Retinal pigment epithelial cell (primary cell): ENCODE measurements at regions not wholly inside any gene's neighbourhood (a gene's known extent, or its start where the extent isn't known, plus 50 kb on each side); places are given as distances from the start of the nearest gene placed in this dataset.

ENCODE experiments used
- DNase-seq: peaks from one replicate; pipeline ENCODE4 v3.0.0-alpha.2; 2010; ENCODE audit warnings: low read depth
- H3K4me3 ChIP-seq: 2 replicates; pipeline ENCODE4 v1.5.1; 2011; ENCODE audit warnings: mild to moderate bottlenecking, low read length, control low read depth, moderate library complexity
- TF ChIP-seq, protein P1 (sequence below): conservative IDR thresholded peaks from 2 replicates; pipeline ENCODE4 v1.5.1; 2011; ENCODE audit warnings: low read depth, low read length, control low read depth, inconsistent platforms

DNA sequence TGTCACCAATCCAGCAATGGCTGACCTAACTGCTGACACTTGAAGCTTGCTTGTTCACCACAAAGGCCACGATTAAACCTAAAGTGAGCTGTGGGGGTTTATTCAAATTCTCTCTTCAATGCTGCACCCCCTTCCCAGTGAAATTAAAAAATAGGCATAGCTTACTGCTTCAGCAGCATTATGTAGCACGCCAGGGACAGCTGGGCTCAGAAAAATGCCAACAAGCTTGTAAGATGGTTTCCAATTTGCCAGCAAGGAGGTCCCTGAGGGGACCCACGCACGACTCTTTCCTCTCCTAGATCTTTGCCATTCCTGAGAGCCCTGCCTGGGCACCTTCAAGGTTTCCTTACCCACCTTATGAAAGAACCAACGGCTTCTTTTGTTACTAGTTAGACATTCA, 113.5 kb upstream of the CDH4 start:
- TF ChIP-seq, protein P1, sequence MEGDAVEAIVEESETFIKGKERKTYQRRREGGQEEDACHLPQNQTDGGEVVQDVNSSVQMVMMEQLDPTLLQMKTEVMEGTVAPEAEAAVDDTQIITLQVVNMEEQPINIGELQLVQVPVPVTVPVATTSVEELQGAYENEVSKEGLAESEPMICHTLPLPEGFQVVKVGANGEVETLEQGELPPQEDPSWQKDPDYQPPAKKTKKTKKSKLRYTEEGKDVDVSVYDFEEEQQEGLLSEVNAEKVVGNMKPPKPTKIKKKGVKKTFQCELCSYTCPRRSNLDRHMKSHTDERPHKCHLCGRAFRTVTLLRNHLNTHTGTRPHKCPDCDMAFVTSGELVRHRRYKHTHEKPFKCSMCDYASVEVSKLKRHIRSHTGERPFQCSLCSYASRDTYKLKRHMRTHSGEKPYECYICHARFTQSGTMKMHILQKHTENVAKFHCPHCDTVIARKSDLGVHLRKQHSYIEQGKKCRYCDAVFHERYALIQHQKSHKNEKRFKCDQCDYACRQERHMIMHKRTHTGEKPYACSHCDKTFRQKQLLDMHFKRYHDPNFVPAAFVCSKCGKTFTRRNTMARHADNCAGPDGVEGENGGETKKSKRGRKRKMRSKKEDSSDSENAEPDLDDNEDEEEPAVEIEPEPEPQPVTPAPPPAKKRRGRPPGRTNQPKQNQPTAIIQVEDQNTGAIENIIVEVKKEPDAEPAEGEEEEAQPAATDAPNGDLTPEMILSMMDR, result no peak
- DNase-seq, result no peak
- no peak overlapping the region for H3K4me3 ChIP-seq

DNA sequence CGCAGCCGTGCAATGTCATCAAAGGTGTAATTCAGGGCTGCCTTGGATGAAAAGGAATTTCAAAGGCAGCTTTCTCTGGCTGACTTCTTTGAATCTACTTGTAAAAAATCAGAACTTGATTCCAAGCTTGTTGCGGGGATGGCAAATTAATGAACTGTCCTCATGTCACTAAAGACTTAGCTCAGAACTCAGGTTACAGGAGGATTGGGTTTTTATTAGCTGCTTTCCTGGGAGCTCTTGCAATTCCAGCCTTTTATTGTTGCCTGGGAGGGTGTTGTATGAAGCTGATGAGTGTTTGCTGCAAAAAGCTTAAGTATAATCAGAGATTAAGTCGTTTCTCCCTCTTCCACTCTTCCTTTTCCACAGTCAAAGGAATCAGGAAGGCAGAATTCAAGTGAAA, 113.0 kb upstream of the CDH4 start:
- no peak for DNase-seq
- TF ChIP-seq, protein P1, result no peak
- no peak overlapping the region for H3K4me3 ChIP-seq

DNA sequence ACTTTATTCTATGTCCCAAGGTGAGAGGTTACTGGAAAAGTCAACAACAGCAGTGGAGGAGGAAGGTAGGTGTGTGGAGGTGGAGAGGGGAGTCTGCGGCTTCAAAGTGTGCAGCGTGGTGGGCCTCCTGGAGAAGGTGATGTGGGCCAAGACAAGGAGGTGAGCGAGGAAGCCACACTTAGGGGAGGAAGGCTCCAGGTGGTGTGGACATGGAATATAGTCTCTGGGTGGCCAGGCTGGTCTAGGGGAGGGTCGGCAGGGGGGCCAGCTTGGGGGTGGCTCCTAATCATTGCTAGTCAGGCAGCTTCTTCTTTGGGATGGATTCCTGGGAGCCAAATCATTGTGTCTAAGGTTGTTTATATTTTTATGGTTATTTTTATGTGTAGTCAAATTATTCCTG, 111.5 kb upstream of the CDH4 start:
- TF ChIP-seq, protein P1, result no peak
- DNase-seq, result no peak
- H3K4me3 ChIP-seq, result no peak overlapping the region

DNA sequence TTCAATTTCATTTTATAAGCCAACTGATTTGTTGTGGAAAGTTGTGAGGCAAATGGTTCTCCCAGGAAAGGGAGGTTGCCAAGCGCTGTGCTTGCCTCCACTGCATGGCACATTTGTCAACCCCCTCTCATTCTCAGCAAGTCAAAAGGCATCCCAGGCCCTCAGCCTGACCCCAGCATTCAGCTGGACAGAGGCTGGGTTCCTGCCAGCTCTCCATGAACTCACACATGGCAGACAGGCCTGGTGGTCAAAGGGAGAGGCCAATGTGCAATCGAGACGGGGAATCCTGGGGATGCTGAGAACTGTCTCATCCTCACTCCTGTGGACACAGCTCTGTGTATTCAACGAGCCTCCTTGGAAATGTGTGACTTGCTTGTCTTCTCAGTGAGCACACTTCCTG, 106.0 kb upstream of the CDH4 start:
- TF ChIP-seq, protein P1, result no peak
- no peak for DNase-seq
- no peak overlapping the region for H3K4me3 ChIP-seq

DNA sequence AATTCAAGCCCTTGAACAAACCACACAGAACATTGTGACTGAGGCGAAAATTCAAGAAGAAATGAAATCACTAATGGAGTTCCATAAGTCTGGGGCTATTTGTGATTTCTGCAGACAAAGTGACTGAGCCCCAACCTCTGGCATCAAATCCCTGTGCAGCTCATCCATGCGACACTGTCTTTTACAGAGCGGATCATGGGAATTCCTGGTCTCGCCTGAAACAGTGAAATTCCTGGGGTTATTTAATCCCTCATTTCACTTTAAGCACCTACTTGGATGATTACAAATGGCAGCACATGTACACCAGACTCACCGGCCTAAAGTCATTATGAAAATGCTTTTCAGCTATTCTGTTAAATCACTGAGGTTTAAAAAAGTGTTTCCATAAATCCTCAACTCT, 102.4 kb upstream of the CDH4 start:
- TF ChIP-seq, protein P1, result no peak
- DNase-seq, result no peak
- no peak overlapping the region for H3K4me3 ChIP-seq

DNA sequence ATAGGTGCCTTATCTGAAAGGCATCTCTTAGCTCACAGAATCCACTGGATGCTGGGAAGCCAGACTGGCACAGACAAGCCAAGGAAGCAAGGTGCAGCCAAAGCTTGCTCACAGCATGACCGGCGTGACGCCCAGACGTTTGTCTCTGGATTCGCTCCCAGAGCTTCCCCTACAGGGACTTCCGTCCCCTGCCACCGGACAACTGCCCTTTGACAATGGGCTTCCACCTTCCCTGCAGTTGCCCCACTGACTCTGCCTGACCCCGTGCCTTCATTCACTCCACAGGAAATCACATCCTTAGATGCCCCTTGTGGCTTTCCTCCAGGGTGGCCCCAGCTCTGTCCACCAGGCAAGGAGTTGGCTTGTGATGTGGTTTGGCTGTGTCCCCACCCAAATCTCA, 94.8 kb upstream of the CDH4 start:
- TF ChIP-seq, protein P1, result no peak
- DNase-seq, result no peak
- H3K4me3 ChIP-seq, result no peak overlapping the region

DNA sequence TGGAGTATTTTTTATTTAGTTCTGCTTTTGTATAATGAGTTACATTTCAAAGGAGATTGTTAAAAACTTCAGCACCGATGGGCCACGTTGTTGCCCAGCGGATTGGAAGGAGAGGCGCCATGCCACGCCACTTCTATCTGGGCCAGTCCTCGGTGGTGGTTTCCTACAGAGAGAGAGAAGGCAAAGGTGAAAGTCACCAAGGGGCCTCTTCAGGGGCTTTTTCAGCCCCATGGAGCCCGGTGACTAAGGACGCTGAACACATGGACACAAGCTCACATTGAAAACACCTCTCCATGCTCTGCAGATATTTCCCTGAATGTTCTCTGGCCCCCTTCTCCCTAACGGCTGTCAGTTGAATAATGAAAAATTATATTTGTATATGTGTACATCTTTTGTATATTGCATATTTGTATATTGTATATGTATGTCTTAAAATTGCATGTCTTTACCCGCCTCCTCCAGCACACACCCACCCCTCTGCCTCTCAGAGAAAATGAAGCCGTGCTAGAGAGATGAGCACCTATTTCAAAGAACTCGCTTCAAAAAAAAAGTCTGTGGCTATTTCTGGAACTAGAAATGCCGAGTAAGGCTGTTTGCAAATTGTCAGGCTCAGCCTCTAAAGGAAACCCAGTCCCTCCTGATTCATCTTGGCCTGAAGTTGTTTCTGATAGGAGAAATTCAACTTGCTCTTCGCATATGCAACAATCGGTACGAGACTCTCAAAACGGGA, 91.9 kb upstream of the CDH4 start:
- TF ChIP-seq, protein P1, result no peak
- no peak for DNase-seq
- no peak overlapping the region for H3K4me3 ChIP-seq
